Bone marrow (tissue), 2 donors: ENCODE measurements at regions not wholly inside any gene's neighbourhood (a gene's known extent, or its start where the extent isn't known, plus 50 kb on each side); places are given as distances from the start of the nearest gene placed in this dataset.
"Not testable (repeated sequence)": the region's sequence is repeated elsewhere in the genome, so short reads cannot be mapped to it uniquely, and the experiment has no call there.

Experiments used
- DNase-seq, 2 donors: peaks; one replicate each; lab custom pipeline; 2025; lab: John Stamatoyannopoulos, UW

DNA sequence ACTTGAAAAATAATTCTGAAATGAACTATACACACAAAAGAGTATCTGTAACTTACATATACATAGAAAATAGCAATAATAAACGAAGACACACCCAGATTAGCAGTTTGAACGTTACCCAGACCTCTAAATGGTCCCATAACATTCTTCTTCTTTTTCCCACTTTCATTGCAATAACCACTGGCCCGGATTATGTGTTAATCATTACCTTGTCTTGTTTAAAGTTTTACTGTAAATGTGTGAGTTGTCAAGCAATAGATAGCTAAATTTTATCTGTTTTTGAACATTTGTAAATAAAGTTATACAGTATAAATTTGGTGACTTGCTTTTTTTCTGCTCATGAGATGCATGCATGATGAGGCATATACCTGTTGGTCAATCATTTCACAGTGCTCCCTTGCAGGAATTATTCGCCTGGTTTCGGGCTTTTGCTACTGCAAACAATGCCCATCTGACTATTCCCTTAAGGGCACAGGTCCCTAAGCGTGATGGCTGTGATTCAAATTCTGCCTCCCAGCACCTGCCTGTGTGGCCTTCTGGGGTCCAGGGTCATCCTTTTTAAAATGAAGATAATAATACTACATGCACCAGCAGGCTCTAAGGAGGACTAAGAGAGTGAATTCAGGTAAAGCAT lies 66.1 kb downstream of the GADD45G start:
- no peak for DNase-seq

DNA sequence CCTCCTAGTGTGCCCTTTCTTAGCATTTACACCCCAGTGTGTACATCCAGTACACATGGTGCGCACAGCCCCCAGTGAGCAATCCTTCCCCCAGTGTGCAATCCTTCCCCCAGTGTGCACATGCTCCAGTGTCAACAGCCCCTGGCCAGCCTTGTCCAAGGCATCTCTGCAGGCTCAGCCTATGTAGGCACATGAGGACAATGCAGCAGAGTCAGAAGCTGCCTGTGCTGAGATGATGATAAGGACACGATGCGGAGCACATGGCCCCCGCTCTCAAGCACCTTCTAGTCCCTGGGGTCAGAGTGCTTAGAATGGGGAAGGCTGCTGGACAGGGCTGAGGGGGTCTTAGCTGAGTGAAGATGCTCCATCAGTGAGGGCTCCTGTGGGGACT lies 69.8 kb downstream of the GADD45G start:
- no peak for DNase-seq

DNA sequence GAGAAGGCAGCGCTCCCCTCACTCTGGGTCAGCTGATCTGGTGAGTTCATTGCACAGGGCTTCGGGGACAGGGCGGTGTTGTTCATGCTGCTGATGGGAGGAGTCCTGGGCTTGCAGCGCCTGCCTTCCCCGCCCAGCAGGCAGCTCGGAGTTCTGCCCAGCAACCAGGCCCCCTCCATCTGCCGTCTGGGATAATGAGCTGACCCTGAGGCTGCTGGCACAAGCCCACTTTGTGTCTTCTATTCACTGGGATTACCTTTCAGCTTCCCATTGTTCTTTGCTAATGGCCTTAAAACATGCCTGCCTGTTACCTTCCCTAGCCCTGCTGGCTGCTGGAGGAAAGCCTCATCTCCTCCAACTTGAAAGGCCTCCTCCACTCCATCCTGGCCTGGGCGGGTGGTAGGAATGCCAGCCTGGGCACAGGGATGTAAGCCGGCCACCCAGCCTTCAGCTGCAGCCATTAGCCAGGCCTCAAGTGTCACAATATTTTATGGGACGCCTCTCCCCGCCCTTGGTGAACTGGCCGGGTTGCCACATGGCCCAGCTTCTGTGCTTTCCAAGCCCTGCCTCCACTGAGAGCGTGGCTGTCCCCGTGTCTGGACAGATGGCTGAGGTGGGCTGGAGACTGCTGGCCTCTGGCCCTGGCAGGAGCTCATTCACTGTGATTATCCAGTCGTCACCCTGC lies 70.4 kb downstream of the GADD45G start:
- DNase-seq: no peak

DNA sequence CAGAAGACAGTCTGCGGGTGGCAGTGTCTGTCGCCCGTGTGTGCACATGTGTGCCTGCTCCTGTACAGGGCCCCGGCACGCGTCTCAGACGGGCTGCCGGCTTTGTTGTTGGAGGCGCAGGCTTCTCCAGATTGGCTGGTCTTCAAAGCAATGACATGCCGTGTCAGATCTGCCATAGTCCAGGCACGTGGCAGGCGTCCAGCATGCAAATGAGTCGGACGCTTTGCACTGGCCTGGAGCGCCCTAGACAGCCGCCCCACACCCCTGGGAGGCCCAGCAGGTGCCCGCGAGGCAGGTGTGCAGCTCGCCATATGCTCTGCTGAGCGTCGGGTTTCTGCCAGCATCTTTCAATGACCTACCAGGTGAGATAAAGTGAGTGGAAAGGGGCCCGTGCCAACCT lies 71.5 kb downstream of the GADD45G start:
- DNase-seq: no peak

DNA sequence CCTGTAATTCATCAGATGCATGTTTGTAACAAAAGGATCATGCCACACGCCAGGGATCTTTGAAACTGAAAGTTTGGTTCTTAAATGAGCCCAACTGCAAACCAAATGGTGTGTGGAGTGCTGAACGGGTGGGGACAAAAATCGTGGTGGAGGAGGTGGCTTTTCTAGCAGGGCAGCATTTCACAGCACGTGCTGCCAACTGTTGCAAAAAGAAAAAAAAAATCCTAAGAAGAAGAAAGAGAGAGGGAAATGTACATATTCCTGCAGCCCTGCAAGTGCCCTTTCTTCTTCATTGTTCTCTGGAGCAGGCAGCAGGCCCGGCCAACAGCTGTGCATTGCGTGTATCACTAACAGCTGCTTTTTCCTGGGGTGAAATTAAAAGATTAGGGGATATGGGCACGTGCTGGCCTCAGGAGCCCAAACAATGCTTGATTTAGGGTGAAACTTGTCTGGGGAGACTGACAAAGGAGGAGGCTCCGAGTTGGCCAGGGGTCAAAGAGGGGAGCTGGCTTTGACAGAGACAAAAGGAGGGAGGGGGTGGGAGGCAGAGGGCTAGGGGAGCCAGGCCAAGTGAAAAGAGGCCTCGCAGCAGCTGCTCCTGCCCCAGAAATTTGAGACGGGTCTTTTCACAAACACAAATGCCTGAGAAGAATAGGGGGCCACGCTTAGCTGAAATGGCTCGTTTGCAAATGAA lies 73.0 kb downstream of the GADD45G start:
- no peak for DNase-seq

DNA sequence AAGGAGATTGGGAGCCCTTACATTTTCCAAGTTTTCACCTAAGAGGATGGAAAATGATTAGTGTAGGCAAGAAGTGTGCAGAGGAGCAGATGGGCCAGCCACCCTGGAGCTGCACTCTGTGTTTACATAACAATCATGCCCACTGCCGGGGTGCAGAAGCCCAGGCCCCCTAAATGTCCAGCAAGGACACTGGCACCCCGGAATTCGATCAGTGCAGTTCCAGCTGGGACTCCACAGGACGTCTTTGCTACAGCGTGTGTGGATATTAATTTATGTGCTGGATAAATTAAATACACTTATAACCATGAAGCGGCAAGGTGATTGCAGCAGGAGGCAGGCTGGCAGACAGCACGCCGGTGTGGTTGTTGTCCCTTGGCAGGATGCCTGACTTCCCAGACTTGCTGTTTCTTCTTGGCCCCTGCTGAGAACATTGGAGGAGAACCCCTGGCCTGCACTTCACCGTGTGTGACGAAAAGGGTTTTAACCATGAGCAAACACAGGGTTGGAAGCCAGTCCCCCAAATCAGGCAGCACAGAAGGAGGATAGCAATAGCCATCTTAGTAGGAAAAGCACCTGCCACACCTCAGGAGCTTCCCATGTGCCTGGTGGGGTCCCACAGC lies 73.7 kb downstream of the GADD45G start:
- no peak for DNase-seq

DNA sequence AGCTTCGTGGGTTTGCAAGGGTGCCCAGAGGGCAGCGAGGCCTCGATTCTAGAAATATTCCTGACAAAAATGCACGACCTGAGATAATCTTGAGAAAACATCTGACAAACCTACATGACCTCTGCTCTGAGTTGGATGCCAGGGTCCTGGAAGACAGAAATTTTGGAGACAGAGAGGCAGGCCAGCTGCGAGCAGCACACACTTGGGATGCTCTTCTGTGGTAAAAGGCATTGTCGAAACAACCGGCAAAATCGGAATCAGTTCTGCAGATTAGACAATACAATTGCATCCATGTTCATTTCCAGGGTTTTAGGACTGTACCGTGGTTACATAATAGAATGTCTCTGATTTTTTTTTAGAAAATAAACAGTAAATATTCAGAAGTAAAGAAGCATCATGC lies 74.2 kb downstream of the GADD45G start:
- no peak for DNase-seq

DNA sequence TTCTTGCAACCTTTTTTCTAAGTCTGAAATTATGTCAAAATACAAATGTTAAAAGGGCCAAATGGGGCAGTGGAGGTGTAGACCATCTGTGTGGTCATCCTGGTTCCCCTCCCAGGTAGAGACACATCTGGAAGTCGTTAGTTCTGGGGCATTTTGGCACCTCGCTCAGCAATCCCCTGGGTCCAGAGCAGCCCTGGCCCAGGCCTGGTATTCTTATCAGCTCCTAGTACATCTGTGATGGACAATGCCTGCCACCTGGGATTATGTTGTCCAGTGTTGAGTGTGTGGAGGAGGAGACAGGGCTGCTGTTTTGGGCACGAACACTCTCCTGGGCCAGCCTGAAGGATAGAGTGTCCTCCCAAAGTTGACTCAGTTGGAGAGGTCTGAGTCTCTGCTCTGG lies 74.8 kb downstream of the GADD45G start:
- no peak for DNase-seq

DNA sequence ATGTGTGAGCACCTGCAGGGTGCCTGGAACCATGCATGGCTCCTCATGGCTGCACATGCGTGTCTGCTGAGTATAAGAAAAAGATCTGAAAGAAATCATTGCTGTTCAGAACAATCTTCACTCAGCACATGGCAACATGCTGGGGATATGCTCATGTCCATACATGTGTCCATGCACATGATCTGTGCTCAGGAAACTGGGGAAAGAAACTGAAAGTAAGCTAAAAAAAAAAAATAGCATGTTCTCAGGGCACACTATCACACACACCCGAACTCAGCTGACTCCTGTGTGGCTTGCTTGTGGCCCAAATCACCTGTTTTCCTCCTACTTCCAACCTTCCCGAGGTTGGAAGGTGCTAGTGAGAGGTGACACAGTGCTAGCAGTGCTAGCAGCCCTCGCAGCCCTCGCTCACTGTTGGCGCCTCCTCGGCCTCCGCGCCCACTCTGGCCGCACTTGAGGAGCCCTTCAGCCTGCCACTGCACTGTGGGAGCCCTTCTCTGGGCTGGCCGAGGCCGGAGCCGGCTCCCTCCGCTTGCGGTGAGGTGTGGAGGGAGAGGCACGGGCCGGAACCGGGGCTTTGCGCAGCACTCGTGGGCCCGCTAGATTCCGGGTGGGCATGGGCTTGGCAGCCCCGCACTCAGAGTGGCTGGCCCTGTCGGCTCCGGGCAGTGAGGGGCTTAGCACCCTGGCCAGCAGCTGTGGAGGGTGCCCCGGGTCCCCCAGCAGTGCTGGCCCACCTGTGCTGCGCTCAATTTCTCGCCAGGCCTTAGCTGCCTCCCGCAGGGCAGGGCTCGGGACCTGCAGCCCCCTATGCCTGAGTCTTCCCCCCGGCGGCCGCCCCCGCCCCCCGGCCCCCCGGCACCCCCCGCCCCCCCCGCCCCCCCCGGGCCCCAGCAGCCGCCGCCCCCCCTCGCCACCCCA lies 76.0 kb downstream of the GADD45G start:
- DNase-seq: no peak

DNA sequence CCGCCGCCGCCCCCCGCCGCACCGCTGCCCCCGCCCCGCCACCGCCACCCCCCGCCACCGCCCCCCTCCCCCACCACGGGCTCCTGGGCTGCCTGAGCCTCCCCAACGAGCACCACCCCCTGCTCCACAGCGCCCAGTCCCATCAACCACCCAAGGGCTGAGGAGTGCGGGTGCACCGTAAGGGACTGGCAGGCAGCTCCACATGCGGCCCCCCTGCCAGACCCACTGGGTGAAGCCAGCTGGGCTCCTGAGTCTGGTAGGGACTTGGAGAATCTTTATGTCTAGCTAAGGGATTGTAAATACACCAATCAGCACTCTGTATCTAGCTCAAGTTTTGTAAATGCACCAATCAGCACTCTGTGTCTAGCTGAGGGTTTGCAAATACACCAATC lies 76.7 kb downstream of the GADD45G start:
- not testable (repeated sequence) for DNase-seq

DNA sequence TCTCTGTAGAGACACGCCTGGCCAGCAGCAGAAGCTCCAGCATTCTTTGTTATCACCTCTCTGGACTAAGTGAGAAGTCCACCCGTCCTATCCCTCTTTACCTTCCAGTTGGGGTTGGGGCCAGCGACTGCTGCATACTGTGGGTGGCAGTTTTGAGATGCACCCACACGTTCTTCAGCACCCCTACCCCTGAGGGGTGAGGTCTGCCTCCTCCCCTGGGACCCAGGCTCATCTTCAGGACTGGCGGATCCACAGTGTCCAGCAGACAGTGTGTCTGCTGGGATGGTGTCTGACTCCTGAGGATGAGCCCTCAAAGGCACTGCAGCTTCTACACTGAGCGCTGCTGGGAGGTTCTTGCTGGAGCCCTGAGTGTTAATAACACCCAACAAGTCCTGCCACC lies 78.8 kb downstream of the GADD45G start:
- no peak for DNase-seq

DNA sequence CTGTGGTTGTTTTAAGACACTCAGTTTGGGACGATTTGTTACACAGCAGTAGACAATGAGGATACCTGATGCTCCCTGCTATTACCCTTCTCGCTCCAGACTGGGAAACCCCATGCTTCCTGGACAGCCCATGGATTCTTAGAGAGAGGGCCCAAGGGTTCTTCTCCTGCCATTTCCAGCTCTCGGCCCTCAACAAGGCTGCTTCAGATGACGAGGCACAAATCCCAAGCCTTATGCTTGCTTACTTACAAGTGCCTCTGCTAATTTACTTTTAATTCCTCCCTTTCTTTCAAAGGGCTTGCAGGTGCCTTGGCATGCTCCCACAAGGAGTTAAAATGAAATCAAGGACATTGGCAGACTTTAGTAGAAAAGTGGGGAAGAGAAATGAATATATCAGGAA lies 79.4 kb downstream of the GADD45G start:
- DNase-seq: no peak

DNA sequence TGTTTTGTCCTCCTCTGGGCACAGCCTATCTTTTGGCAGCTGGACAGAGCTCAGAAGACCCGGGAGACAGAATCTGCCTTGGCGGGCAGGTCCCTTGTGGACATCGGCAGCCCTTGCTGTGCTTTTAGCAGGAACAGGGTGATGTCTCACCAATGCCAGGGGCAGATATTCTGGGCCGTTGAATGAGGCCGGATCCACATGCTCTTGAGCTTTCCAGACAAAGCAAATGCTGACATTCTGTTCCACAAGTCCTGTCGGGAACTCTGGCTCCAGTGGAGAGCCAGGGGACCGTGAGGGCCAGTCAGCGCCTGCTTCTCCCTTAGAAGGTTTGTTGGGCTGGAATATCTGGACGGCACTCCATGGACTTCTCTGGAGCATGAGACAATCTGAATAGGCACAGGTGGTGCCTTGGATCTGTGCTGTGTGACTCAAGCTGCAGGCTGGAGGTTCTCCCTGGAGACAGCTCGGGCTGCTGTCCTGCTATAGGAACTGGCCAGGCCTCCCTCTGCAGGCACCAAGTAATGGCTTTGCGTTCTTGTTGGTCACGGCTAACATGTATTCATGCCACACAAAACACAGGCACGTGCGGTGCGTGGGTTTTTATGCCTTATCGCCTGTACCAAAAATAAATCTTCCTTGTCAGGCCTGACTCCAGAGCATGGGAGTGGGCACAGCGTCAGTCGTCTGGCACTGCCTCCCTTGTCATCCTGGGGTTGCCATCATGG lies 80.3 kb downstream of the GADD45G start:
- DNase-seq: no peak

DNA sequence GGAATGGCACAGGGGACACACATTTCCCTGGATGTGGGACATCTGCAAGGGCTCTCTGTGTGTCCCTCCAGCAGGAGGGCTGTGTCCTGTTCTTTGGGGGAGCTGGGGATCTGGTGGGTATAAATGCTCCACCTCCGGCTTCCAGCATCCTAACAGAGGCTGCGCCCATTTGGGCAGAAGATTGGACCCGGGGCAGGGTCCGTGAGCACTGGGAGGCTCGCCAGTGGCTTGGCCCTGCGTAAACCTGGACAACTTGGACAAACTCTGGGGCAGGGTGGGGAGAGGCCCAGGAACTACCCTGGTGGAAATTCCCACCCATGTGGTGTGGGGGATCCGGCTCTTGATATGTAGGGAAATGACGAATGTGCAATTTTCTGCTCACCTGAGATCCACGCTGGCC lies 80.9 kb downstream of the GADD45G start:
- no peak for DNase-seq

DNA sequence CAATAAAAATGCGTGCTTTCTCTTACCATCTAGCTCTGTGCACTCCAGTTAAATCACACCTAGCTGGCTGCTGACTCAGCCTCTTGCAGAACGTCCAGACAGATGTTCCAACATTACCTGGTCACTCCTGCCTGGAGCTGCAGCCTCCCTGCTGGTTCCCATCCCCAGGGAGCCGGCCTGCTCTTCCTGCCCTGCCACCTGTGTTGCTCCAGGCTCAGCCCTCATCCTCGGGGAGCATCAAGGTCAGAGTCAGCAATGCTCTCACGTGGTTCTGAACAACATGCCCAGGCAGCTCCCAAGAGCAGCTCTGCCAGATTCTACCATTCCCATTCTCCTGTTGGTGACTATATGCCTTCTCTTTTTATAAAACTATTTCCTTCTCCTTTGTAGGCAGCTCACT lies 81.3 kb downstream of the GADD45G start:
- DNase-seq: no peak

DNA sequence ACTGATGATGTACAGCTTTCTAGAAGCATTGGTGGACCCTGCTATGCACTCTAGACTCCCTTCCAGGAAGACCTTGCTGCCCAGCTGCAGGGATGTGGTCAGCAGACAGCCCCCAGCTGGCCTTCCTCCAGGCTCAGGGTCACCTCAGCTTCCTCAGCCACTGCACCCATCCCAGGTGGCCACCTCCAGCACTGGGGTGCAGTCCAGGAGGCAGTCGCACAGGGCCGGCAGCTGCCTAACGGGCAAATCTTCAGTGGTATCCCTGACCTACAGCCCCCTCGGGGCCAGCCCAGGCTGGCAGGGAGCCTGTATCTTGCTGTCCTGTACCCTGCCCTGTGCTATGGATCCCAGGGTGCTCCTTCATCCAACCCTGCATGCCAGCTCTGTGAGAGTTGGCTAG lies 81.8 kb downstream of the GADD45G start:
- no peak for DNase-seq

DNA sequence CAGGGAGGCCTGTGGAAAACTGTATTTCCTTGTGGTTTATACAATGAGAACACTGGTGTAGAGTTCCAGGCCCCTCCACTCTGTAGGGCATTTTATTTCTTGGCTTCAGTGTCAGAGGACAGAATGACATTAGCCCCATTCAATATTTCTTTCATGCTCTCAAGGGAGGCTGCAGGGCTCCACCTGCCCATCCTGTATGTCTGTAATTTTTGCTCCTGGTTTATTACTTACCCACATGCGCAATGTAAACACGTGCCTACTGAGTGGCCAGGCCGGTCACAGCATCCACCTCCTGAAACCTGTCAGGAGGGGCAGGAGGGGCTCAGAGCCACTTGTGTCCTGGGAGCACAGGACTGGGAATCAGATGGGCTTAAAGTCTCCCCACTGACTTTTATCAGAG lies 82.4 kb downstream of the GADD45G start:
- no peak for DNase-seq

DNA sequence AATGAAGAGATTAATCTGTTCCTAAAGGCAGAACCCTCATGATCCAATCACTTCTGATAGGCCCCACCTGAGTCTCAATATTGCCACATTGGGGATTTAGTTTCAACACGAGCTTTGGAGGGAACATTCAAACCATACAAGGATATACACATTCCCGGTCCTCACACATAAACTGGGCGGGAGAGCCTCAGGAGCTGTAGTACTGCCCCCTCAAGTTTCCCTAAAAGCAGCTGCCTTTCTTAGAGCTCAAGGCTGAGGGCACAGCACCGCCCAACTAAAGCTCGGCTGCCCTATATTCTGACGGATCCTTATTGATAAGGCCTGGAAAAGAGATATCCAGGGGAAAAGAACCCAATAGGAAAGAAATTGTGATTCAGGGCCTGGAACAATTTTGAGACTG lies 83.0 kb downstream of the GADD45G start:
- no peak for DNase-seq

DNA sequence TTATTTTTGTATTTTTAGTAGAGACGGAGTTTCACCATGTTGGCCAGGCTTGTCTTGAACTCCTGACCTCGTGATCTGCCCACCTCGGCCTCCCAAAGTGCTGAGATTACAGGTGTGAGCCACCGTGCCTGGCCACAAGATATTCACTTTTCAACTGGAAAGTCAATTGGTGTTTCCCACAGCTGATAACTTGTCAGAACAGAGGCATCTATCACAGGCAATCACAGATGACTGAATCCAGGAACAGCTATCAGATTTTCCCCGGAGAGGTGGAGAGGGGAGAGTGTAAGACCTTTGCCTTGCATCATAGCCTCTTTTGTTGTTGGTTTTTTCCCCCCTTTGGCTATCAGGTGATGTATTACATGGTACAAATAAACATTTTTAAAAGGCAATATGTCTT lies 84.5 kb downstream of the GADD45G start:
- DNase-seq: not testable (repeated sequence)

DNA sequence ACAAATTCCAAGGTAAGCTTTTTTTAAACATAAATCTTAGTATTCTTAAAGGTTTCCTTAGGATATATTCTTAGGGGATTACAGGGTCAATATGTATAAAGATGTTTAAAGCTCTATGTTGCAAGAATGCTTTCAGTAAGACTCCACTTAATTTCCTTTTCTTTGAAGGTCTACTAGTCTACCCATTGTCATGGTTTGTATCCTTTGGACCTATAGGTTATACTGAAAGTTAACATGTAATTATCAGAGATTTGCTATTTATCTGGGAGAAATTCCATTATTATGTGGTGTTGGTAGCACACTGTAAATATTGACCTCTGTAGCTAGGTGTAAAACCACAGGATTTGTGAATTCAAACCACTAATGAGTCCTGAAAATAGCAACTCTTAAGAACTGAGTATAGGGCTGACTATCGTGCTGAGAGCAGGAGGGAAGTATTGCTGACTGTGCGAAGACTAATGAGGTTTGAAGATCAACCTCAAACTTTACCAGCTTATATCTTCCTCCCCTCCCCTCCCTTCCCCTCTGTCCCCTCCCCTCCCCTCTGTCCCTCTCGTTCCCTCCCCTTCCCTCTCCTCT lies 85.6 kb downstream of the GADD45G start:
- DNase-seq: no peak

DNA sequence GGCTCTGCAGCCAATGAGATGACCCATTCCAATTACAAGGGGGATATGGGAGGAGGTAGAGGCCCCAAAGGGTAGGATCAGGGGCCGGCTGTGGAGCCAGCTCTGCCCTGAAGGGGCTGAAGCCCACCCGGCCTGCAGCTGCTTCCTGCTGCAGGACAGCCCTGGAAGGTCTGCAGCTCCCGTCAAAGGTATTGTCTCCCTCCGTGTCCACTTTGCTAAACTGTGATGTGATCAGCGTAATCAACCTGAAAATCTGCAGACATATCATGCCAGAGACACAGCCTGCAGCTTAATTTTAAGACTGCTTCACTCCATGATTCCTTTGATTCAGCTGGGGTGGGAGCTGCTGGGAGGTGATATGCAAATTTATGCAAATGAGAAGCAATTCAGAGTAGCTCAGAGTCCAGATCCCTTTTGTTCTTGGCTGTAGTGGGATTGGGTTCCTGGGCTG lies 90.7 kb downstream of the GADD45G start:
- no peak for DNase-seq
